GM12872 (cell line): ENCODE measurements at regions not wholly inside any gene's neighbourhood (a gene's known extent, or its start where the extent isn't known, plus 50 kb on each side); places are given as distances from the start of the nearest gene placed in this dataset.

Experiments
- CTCF ChIP-seq: IDR thresholded peaks from 3 replicates; pipeline ENCODE4 v1.5.1; 2011; ENCODE audit warnings: low read depth, mild to moderate bottlenecking, low read length, moderate library complexity; ENCODE audit not compliant: insufficient read depth

- TF ChIP-seq CTCF = no peak
These were observed 134.0 kb downstream of the MFSD1 start for GRCh38 chr3:158935846-158936245.

- no peak for TF ChIP-seq CTCF
These were observed 134.8 kb downstream of the MFSD1 start for GRCh38 chr3:158936530-158937113.

- TF ChIP-seq CTCF = no peak
These were observed 148.5 kb downstream of the MFSD1 start for GRCh38 chr3:158950178-158950901.

- TF ChIP-seq CTCF = no peak
These were observed 151.3 kb downstream of the MFSD1 start for GRCh38 chr3:158953131-158953530.

- no peak for TF ChIP-seq CTCF
These were observed 152.6 kb downstream of the MFSD1 start for GRCh38 chr3:158954420-158954819.

- no peak for TF ChIP-seq CTCF
These were observed 157.0 kb downstream of the MFSD1 start for GRCh38 chr3:158958873-158959272.

- TF ChIP-seq CTCF = no peak
These were observed 159.6 kb downstream of the MFSD1 start for GRCh38 chr3:158961471-158961870.
